H9 (cell line): ENCODE measurements at regions not wholly inside any gene's neighbourhood (a gene's known extent, or its start where the extent isn't known, plus 50 kb on each side); places are given as distances from the start of the nearest gene placed in this dataset.

Experiments
- DNase-seq: peaks from one replicate; pipeline ENCODE4 v3.0.0-alpha.2; 2017
- H2AFZ ChIP-seq: one replicate; pipeline ENCODE4 v1.6.1; 2013; ENCODE audit warnings: mild to moderate bottlenecking, low read length, control low read depth, moderate library complexity
- H2AK5ac ChIP-seq: 2 replicates; pipeline ENCODE4 v1.6.1; 2013; ENCODE audit warnings: low read length, control low read depth, mixed read lengths; ENCODE audit not compliant: insufficient read length
- H2BK120ac ChIP-seq: one replicate; pipeline ENCODE4 v1.6.1; 2013; ENCODE audit warnings: low read depth, mild to moderate bottlenecking, low read length, control low read depth, inconsistent platforms; ENCODE audit not compliant: poor library complexity, severe bottlenecking
- H2BK12ac ChIP-seq: 2 replicates; pipeline ENCODE4 v1.6.1; 2013; ENCODE audit warnings: low read length, control low read depth, mixed read lengths, low read depth; ENCODE audit not compliant: insufficient read length
- H2BK15ac ChIP-seq: 2 replicates; pipeline ENCODE4 v1.6.1; 2013; ENCODE audit warnings: low read depth, low read length, control low read depth
- H2BK20ac ChIP-seq: one replicate; pipeline ENCODE4 v1.6.1; 2013; ENCODE audit warnings: low read depth, mild to moderate bottlenecking, low read length, control low read depth, inconsistent platforms; ENCODE audit not compliant: poor library complexity, severe bottlenecking
- H2BK5ac ChIP-seq: 2 replicates; pipeline ENCODE4 v1.6.1; 2013; ENCODE audit warnings: low read length, control low read depth, mixed read lengths; ENCODE audit not compliant: insufficient read length
- H3K14ac ChIP-seq: 2 replicates; pipeline ENCODE4 v1.6.1; 2013; ENCODE audit warnings: low read length, control low read depth; ENCODE audit not compliant: insufficient read depth
- H3K18ac ChIP-seq: 2 replicates; pipeline ENCODE4 v1.6.1; 2013; ENCODE audit warnings: low read depth, mild to moderate bottlenecking, mixed read lengths, low read length, control low read depth; ENCODE audit not compliant: insufficient read length
- H3K23ac ChIP-seq: 2 replicates; pipeline ENCODE4 v1.6.1; 2013; ENCODE audit warnings: low read length, control low read depth, mixed read lengths, low read depth; ENCODE audit not compliant: insufficient read length
- H3K23me2 ChIP-seq: 2 replicates; pipeline ENCODE4 v1.6.1; 2013; ENCODE audit warnings: low read depth, mild to moderate bottlenecking, mixed read lengths, low read length, control low read depth; ENCODE audit not compliant: insufficient read length, poor library complexity, severe bottlenecking
- H3K27ac ChIP-seq: 2 replicates; pipeline ENCODE4 v1.5.1; 2013; ENCODE audit warnings: low read length, control low read depth, mixed read lengths, low read depth; ENCODE audit not compliant: insufficient read length
- H3K27me3 ChIP-seq: 2 replicates; pipeline ENCODE4 v1.6.1; 2013; ENCODE audit warnings: low read length, control low read depth, inconsistent platforms; ENCODE audit not compliant: insufficient read depth
- H3K4ac ChIP-seq: 2 replicates; pipeline ENCODE4 v1.6.1; 2013; ENCODE audit warnings: low read depth, mild to moderate bottlenecking, control low read depth, inconsistent platforms, low read length, moderate library complexity
- H3K4me1 ChIP-seq: 2 replicates; pipeline ENCODE4 v1.6.1; 2013; ENCODE audit warnings: low read length, control low read depth, inconsistent platforms; ENCODE audit not compliant: insufficient read depth
- H3K4me2 ChIP-seq: 2 replicates; pipeline ENCODE4 v1.6.1; 2013; ENCODE audit warnings: low read length, control low read depth, mixed read lengths; ENCODE audit not compliant: insufficient read length, insufficient read depth
- H3K56ac ChIP-seq: 2 replicates; pipeline ENCODE4 v1.6.1; 2013; ENCODE audit warnings: low read depth, mild to moderate bottlenecking, mixed read lengths, low read length, control low read depth; ENCODE audit not compliant: insufficient read length
- H3K79me1 ChIP-seq: 2 replicates; pipeline ENCODE4 v1.6.1; 2013; ENCODE audit warnings: low read depth, mild to moderate bottlenecking, moderate library complexity, low read length, control low read depth, inconsistent platforms; ENCODE audit not compliant: insufficient read depth, poor library complexity, severe bottlenecking
- H3K79me2 ChIP-seq: 2 replicates; pipeline ENCODE4 v1.6.1; 2013; ENCODE audit warnings: low read length, control low read depth, inconsistent platforms; ENCODE audit not compliant: insufficient read depth
- H3K9ac ChIP-seq: 2 replicates; pipeline ENCODE4 v1.6.1; 2013; ENCODE audit warnings: low read length, control low read depth, mixed read lengths; ENCODE audit not compliant: insufficient read length; ENCODE audit errors: extremely low read depth
- H3K9me3 ChIP-seq: one replicate; pipeline ENCODE4 v1.6.1; 2013; ENCODE audit warnings: low read depth, low read length, inconsistent platforms; ENCODE audit not compliant: control insufficient read depth
- H3T11ph ChIP-seq: one replicate; pipeline ENCODE4 v1.6.1; 2013; ENCODE audit warnings: mild to moderate bottlenecking, low read length, control low read depth, inconsistent platforms
- H4K20me1 ChIP-seq: one replicate; pipeline ENCODE4 v1.6.1; 2013; ENCODE audit not compliant: control insufficient read depth, insufficient read length, insufficient read depth
- H4K5ac ChIP-seq: 2 replicates; pipeline ENCODE4 v1.6.1; 2013; ENCODE audit warnings: low read depth, mild to moderate bottlenecking, mixed read lengths, low read length, control low read depth; ENCODE audit not compliant: insufficient read length
- H4K8ac ChIP-seq: replicated peaks from 2 replicates; pipeline ENCODE4 v1.6.1; 2013; ENCODE audit warnings: low read length, control low read depth, mixed read lengths, low read depth; ENCODE audit not compliant: insufficient read length
- H4K91ac ChIP-seq: 2 replicates; pipeline ENCODE4 v1.6.1; 2013; ENCODE audit warnings: low read depth, mild to moderate bottlenecking, moderate library complexity, mixed read lengths, low read length, control low read depth; ENCODE audit not compliant: insufficient read length
- H3K27ac Mint-ChIP-seq, 3 experiments: 2 replicates in 2 of 3; 3 replicates in 1 of 3; pipeline ENCODE4 v1.8.0; 2020 to 2021; ENCODE audit warnings: mixed read lengths in 3 of 3, mild to moderate bottlenecking in 1 of 3, moderate library complexity in 1 of 3
- H3K27me3 Mint-ChIP-seq: 2 replicates; pipeline ENCODE4 v1.8.0; 2021; ENCODE audit warnings: low read depth, mild to moderate bottlenecking, moderate library complexity, mixed read lengths
- H3K36me3 Mint-ChIP-seq, 3 experiments: 2 replicates in 2 of 3; 3 replicates in 1 of 3; pipeline ENCODE4 v1.8.0; 2020 to 2021; ENCODE audit warnings: low read depth in 3 of 3, mixed read lengths in 3 of 3; ENCODE audit not compliant: insufficient read depth in 1 of 3
- H3K4me1 Mint-ChIP-seq, 2 experiments: 2 replicates each; pipeline ENCODE4 v1.8.0; 2020; ENCODE audit warnings: mixed read lengths in 2 of 2
- H3K4me3 Mint-ChIP-seq, 2 experiments: 2 replicates in 1 of 2; 3 replicates in 1 of 2; pipeline ENCODE4 v1.8.0; 2020 to 2021; ENCODE audit warnings: mild to moderate bottlenecking in 2 of 2, mixed read lengths in 2 of 2, moderate library complexity in 1 of 2
- H3K9me3 Mint-ChIP-seq, 2 experiments: 2 replicates in 1 of 2; 3 replicates in 1 of 2; pipeline ENCODE4 v1.8.0; 2020; ENCODE audit warnings: mild to moderate bottlenecking in 2 of 2, mixed read lengths in 2 of 2, moderate library complexity in 1 of 2
- CTCF ChIP-seq: fragments of 200-600 bp; sonication (generic); conservative IDR thresholded peaks from 3 replicates; pipeline ENCODE4 v1.8.0; 2021; ENCODE audit warnings: antibody characterized with exemption, mild to moderate bottlenecking
- WGBS: extraction: QIAGEN DNeasy Blood & Tissue Kit; methylation state at CpG from one replicate; pipeline ENCODE4 v1.1.7; 2013; ENCODE audit warnings: missing lambda C conversion rate, low lambda C conversion rate, mixed read lengths; ENCODE audit not compliant: insufficient read length; ENCODE audit errors: extremely low coverage; 5-methylcytosine and 5-hydroxymethylcytosine counted together

GRCh38 chr4:28832444-28832843 is 1887.7 kb upstream of the PCDH7 start:
- Histone ChIP-seq H2BK5ac (no peak overlapping the region), H4K20me1 (no peaks in the 10 kb centered on the region), H2BK120ac (no peak overlapping the region), H3K56ac (no peak overlapping the region), H3K4ac (no peak overlapping the region), H3K27me3 (no peaks in the 10 kb centered on the region), H4K8ac (no peak overlapping the region), H3K9ac (no peak overlapping the region), H3T11ph (no peak overlapping the region), H2AFZ (no peak overlapping the region), H2BK12ac (no peak overlapping the region), H2BK15ac (no peak overlapping the region), H4K91ac (no peak overlapping the region), H4K5ac (no peak overlapping the region), H3K18ac (no peak overlapping the region), H3K23me2 (no peaks in the 10 kb centered on the region), H2BK20ac (no peak overlapping the region), H3K79me2 (no peaks in the 10 kb centered on the region), H3K79me1 (no peaks in the 10 kb centered on the region), H3K4me1 (no peaks in the 10 kb centered on the region), H3K9me3 (no peaks in the 10 kb centered on the region), H3K23ac (no peak overlapping the region), H2AK5ac (no peak overlapping the region), H3K4me2 (no peak overlapping the region), H3K27ac (no peak overlapping the region), H3K14ac (no peak overlapping the region)
- no peak overlapping the region for H3K27ac Mint-ChIP-seq
- peaks cover 2 to 3% of the 10 kb centered on the region in 2 experiments; a peak in 2 of 5 replicates for H3K9me3 Mint-ChIP-seq
- WGBS, result no CpG with 5 or more reads among the region's 1 CpG
- TF ChIP-seq CTCF, result no peak
- no peak for DNase-seq
- H3K36me3 Mint-ChIP-seq, result peaks cover 0 to under 1% (median 0%) of the 10 kb centered on the region in 3 experiments; a peak in 3 of 7 replicates
- H3K4me3 Mint-ChIP-seq, result no peak overlapping the region
- no peaks in the 10 kb centered on the region for H3K27me3 Mint-ChIP-seq
- peaks cover 3% of the 10 kb centered on the region in 2 experiments; a peak in 1 of 4 replicates for H3K4me1 Mint-ChIP-seq
